SK-N-SH (cell line): ENCODE measurements at regions not wholly inside any gene's neighbourhood (a gene's known extent, or its start where the extent isn't known, plus 50 kb on each side); places are given as distances from the start of the nearest gene placed in this dataset.

Experiments used
- CTCF ChIP-seq: fragments of 200-600 bp; sonication (generic); IDR thresholded peaks from 2 replicates; pipeline ENCODE4 v1.6.1; 2017; ENCODE audit warnings: antibody characterized with exemption, mild to moderate bottlenecking, moderate library complexity
- EP300 ChIP-seq, 2 experiments: IDR thresholded peaks; 2 replicates each; pipeline versions ENCODE4 v1.4.0 to v1.6.1; 2012; ENCODE audit warnings: borderline replicate concordance in 1 of 2, low read depth in 1 of 2, low read length in 1 of 2
- FOXJ3 ChIP-seq: sonication (generic); formaldehyde crosslinking; IDR thresholded peaks from 2 replicates; pipeline ENCODE4 v1.5.1; 2020; ENCODE audit warnings: mild to moderate bottlenecking, missing genetic modification reagents
- FOXM1 ChIP-seq: IDR thresholded peaks from 2 replicates; pipeline ENCODE4 v1.4.0; 2012; ENCODE audit warnings: low read depth, mild to moderate bottlenecking
- GABPA ChIP-seq: IDR thresholded peaks from 2 replicates; pipeline ENCODE4 v1.4.0; 2012; ENCODE audit warnings: low read depth, mild to moderate bottlenecking
- GATA2 ChIP-seq: sonication (generic); formaldehyde crosslinking; IDR thresholded peaks from 2 replicates; pipeline ENCODE4 v1.5.0; 2020; ENCODE audit warnings: mild to moderate bottlenecking, missing genetic modification reagents
- JUND ChIP-seq: IDR thresholded peaks from 2 replicates; pipeline ENCODE4 v1.4.0; 2012
- POLR2AphosphoS5 ChIP-seq: IDR thresholded peaks from 2 replicates; pipeline ENCODE4 v1.6.1; 2012; ENCODE audit warnings: low read depth, low read length
- REST ChIP-seq: IDR thresholded peaks from 2 replicates; pipeline ENCODE4 v1.6.1; 2012; ENCODE audit warnings: mild to moderate bottlenecking, low read depth, low read length, moderate library complexity
- RFX5 ChIP-seq: IDR thresholded peaks from 2 replicates; pipeline ENCODE4 v1.6.1; 2012; ENCODE audit warnings: mild to moderate bottlenecking, improper control_type of control experiment, low read length
- TAF1 ChIP-seq: IDR thresholded peaks from 2 replicates; pipeline ENCODE4 v1.6.1; 2012; ENCODE audit warnings: low read depth, mild to moderate bottlenecking, low read length, moderate library complexity, borderline replicate concordance
- ZBTB33 ChIP-seq: IDR thresholded peaks from 2 replicates; pipeline ENCODE4 v1.4.0; 2012; ENCODE audit warnings: low read depth, borderline replicate concordance

GRCh38 chr2:226074391-226074790 is 674.9 kb downstream of the NYAP2 start:
- no peak for TF ChIP-seq ZBTB33
- no peak for TF ChIP-seq CTCF
- TF ChIP-seq TAF1 = no peak
- TF ChIP-seq REST = no peak
- TF ChIP-seq GATA2 (CRISPR knock-in tag) = no peak
- TF ChIP-seq FOXJ3 (CRISPR knock-in tag) = no peak
- no peak for TF ChIP-seq RFX5
- no peak for TF ChIP-seq EP300 (IDR thresholded peaks at IDR 0.05; ENCODE audit: borderline replicate concordance in 1 of 2, low read depth in 1 of 2, low read length in 1 of 2)
- no peak for TF ChIP-seq POLR2AphosphoS5
- TF ChIP-seq GABPA = no peak
- TF ChIP-seq JUND = no peak
- no peak for TF ChIP-seq FOXM1
